ENCODE measurements at regions not wholly inside any gene's neighbourhood (a gene's known extent, or its start where the extent isn't known, plus 50 kb on each side); places are given as distances from the start of the nearest gene placed in this dataset.

- Histone ChIP-seq H3K27me3 (replicated peaks in 1 of 4; ENCODE audit: control insufficient read depth in 3 of 4, extremely low read depth in 1 of 4, insufficient read depth in 3 of 4, low read length in 3 of 4) (no peaks in the 10 kb centered on the region), H3K18ac (ENCODE audit: extremely low read depth, low read length) (no peak overlapping the region), H3K23me2 (ENCODE audit: low read depth, low read length) (no peaks in the 10 kb centered on the region), H4K91ac (replicated peaks; ENCODE audit: insufficient read length, low read length) (no peak overlapping the region), H3K56ac (replicated peaks; ENCODE audit: insufficient read length, low read depth, low read length) (no peak overlapping the region), H2AK5ac (ENCODE audit: low read depth, low read length) (no peak overlapping the region), H2BK15ac (ENCODE audit: low read length) (no peak overlapping the region), H2BK5ac (ENCODE audit: low read depth, low read length) (no peak overlapping the region), H2BK20ac (ENCODE audit: low read length) (no peak overlapping the region), H4K5ac (ENCODE audit: insufficient read length, low read depth, low read length) (no peak overlapping the region), H3K4me3 (ENCODE audit: extremely low read depth in 1 of 4, insufficient read depth in 2 of 4, low read depth in 3 of 4, low read length in 4 of 4) (no peak overlapping the region), H3K23ac (ENCODE audit: insufficient read length) (no peak overlapping the region), H3K14ac (ENCODE audit: insufficient read length) (no peak overlapping the region), H3K9me3 (ENCODE audit: insufficient read depth in 2 of 2, low read depth in 1 of 2, low read length in 1 of 2) (no peaks in the 10 kb centered on the region), H3K79me2 (ENCODE audit: control insufficient read depth in 1 of 2, insufficient read depth in 2 of 2, low read length in 2 of 2) (no peaks in the 10 kb centered on the region), H2BK12ac (ENCODE audit: low read depth, low read length) (no peak overlapping the region), H3K27ac (ENCODE audit: low read depth, low read length) (no peak overlapping the region), H3K4ac (replicated peaks; ENCODE audit: insufficient read length, low read depth, low read length) (no peak overlapping the region), H2BK120ac (replicated peaks; ENCODE audit: low read depth, low read length) (no peak overlapping the region), H3K4me1 (replicated peaks in 1 of 4; ENCODE audit: control insufficient read depth in 3 of 4, insufficient read depth in 4 of 4, low read length in 3 of 4) (no peaks in the 10 kb centered on the region), H4K8ac (ENCODE audit: extremely low read depth, insufficient read depth, low read length) (no peak overlapping the region), H4K20me1 (replicated peaks in 1 of 2; ENCODE audit: control insufficient read depth in 1 of 2, insufficient read depth in 2 of 2, low read length in 2 of 2) (no peaks in the 10 kb centered on the region), H3K9ac (replicated peaks in 1 of 4; ENCODE audit: extremely low read depth in 1 of 4, low read depth in 3 of 4, low read length in 3 of 4) (no peak overlapping the region), H3K36me3 (ENCODE audit: control insufficient read depth in 2 of 4, insufficient read depth in 4 of 4, low read length in 3 of 4) (no peaks in the 10 kb centered on the region), H2AFZ (ENCODE audit: low read length) (no peak overlapping the region), H3K79me1 (ENCODE audit: low read depth, low read length) (no peaks in the 10 kb centered on the region), H3K4me2 (ENCODE audit: insufficient read depth in 1 of 2, low read depth in 2 of 2, low read length in 2 of 2) (no peak overlapping the region)
- POLR2A ChIA-PET (ENCODE audit: partially characterized antibody): no interaction called here
- 94% methylated on average over 12 of the region's 12 CpGs; no CpG with 5 or more reads in 1 of the 2 experiments for WGBS, 2 experiments (ENCODE audit: extremely low coverage in 1 of 2, insufficient coverage in 1 of 2, insufficient read length in 1 of 2, insufficient replicate concordance in 2 of 2, low coverage in 1 of 2, low lambda C conversion rate in 2 of 2, missing lambda C conversion rate in 1 of 2)
- DNase-seq (ENCODE audit: low read depth in 1 of 2, low spot score in 2 of 2) (no peak), FAIRE-seq (no peak)
- CTCF ChIA-PET (ENCODE audit: partially characterized antibody): no interaction called here
- TF ChIP-seq ZNF274 (IDR thresholded peaks at IDR 0.05; ENCODE audit: borderline replicate concordance, extremely low read depth, low read length): no peak
- TF ChIP-seq BACH1 (IDR thresholded peaks at IDR 0.05; ENCODE audit: low read length): no peak
- no peak for TF ChIP-seq SP2 (IDR thresholded peaks at IDR 0.05; ENCODE audit: low read length)
- no peak for TF ChIP-seq EGR1 (IDR thresholded peaks at IDR 0.05; ENCODE audit: borderline replicate concordance, low read depth, low read length)
- TF ChIP-seq ASH2L (IDR thresholded peaks at IDR 0.05; ENCODE audit: low read length): no peak
- TF ChIP-seq KDM4A (IDR thresholded peaks at IDR 0.05; ENCODE audit: low read depth, low read length, severe bottlenecking): no peak
- TF ChIP-seq MAFK (IDR thresholded peaks at IDR 0.05; ENCODE audit: low read depth, low read length): no peak
- TF ChIP-seq JUN (IDR thresholded peaks at IDR 0.05; ENCODE audit: low read depth, low read length): no peak
- no peak for TF ChIP-seq SP4 (IDR thresholded peaks at IDR 0.05; ENCODE audit: low read length)
- TF ChIP-seq HDAC2 (IDR thresholded peaks at IDR 0.05; ENCODE audit: borderline replicate concordance in 1 of 2, low read depth in 2 of 2, low read length in 2 of 2): no peak
- TF ChIP-seq TEAD4 (IDR thresholded peaks at IDR 0.05; ENCODE audit: low read depth, low read length): no peak
- TF ChIP-seq POLR2AphosphoS5 (IDR thresholded peaks at IDR 0.05; ENCODE audit: low read depth, low read length): no peak
- no peak for TF ChIP-seq ATF3 (IDR thresholded peaks at IDR 0.05; ENCODE audit: insufficient read depth, low read depth, low read length)
- TF ChIP-seq KDM5A (IDR thresholded peaks at IDR 0.05; ENCODE audit: low read length): no peak
- TF ChIP-seq GABPA (IDR thresholded peaks at IDR 0.05; ENCODE audit: borderline replicate concordance, insufficient read depth, low read length): no peak
These were observed 1158.9 kb upstream of the EPHA6 start for GRCh38 chr3:95655363-95655986.

All from H1 (cell line).